ENCODE measurements at regions not wholly inside any gene's neighbourhood (a gene's known extent, or its start where the extent isn't known, plus 50 kb on each side); places are given as distances from the start of the nearest gene placed in this dataset.

DNA sequence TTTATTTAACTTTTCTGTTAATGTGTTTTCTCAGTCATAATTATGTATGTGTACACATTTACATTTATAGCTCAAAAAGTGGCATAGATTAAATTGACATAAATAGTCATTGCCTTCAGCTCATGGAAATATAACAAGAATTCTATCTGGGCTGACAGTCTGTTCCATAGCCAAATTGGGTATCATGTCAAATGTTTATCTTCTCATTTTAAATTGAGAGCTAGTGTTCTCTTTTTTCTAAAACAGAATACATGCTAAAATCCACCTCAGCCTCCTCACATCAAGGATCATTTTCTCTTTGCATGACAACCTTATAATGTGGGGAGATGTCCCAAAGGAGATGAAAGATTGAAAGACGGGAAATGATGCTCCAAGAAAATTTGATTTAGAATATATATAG is 144.1 kb upstream of the BCHE start:
- no peaks in the 10 kb centered on the region for H3K4me1 ChIP-seq (replicated peaks in 1 of 2; ENCODE audit: control insufficient read depth in 2 of 2, insufficient read depth in 2 of 2, low read length in 2 of 2)
- TF ChIP-seq SRF (CRISPR knock-in tag; IDR thresholded peaks at IDR 0.05) (no peak), ZNF644 (tag; IDR thresholded peaks at IDR 0.05; ENCODE audit: low read depth) (no peak), HNRNPL (IDR thresholded peaks at IDR 0.05; ENCODE audit: low read depth, low read length) (no peak), BMI1 (IDR thresholded peaks at IDR 0.05; ENCODE audit: low read length) (no peak)
- TF ChIP-seq, protein P1, sequence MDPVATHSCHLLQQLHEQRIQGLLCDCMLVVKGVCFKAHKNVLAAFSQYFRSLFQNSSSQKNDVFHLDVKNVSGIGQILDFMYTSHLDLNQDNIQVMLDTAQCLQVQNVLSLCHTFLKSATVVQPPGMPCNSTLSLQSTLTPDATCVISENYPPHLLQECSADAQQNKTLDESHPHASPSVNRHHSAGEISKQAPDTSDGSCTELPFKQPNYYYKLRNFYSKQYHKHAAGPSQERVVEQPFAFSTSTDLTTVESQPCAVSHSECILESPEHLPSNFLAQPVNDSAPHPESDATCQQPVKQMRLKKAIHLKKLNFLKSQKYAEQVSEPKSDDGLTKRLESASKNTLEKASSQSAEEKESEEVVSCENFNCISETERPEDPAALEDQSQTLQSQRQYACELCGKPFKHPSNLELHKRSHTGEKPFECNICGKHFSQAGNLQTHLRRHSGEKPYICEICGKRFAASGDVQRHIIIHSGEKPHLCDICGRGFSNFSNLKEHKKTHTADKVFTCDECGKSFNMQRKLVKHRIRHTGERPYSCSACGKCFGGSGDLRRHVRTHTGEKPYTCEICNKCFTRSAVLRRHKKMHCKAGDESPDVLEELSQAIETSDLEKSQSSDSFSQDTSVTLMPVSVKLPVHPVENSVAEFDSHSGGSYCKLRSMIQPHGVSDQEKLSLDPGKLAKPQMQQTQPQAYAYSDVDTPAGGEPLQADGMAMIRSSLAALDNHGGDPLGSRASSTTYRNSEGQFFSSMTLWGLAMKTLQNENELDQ (CRISPR knock-in tag; IDR thresholded peaks at IDR 0.05; ENCODE audit: borderline replicate concordance): no peak
- no peak overlapping the region for H3K9ac ChIP-seq (ENCODE audit: insufficient read depth in 1 of 2, low read depth in 2 of 2, low read length in 2 of 2)
- ChIA-PET POLR2A (no interaction called here), CTCF (ENCODE audit: low intra/inter-chr PET ratio) (no interaction called here)
- intact Hi-C loops (cut with micrococcal nuclease): no loop called here
- no peaks in the 10 kb centered on the region for H4K20me1 ChIP-seq (replicated peaks; ENCODE audit: control insufficient read depth, insufficient read depth, low read length)
- ATAC-seq (no peak), FAIRE-seq (no peak), DNase-seq (ENCODE audit: extremely low read depth in 1 of 4, low spot score in 3 of 4) (no peak)
- no peaks in the 10 kb centered on the region for H3K79me2 ChIP-seq (ENCODE audit: control insufficient read depth, insufficient read depth, low read length)
- H3K9me1 ChIP-seq (ENCODE audit: control insufficient read depth, insufficient read depth, low read length): no peaks in the 10 kb centered on the region
- no peak overlapping the region for H2AFZ ChIP-seq (ENCODE audit: low read depth, low read length)
- no peaks in the 10 kb centered on the region for H3K27me3 ChIP-seq (ENCODE audit: control insufficient read depth in 2 of 2, insufficient read depth in 2 of 2, low read length in 2 of 2)
- no peak overlapping the region for H3K4me2 ChIP-seq (ENCODE audit: insufficient read depth, low read length)
- H3K36me3 ChIP-seq (ENCODE audit: control insufficient read depth, insufficient read depth, low read length): no peaks in the 10 kb centered on the region
- H3K9me3 ChIP-seq (replicated peaks; ENCODE audit: control insufficient read depth, insufficient read depth, low read depth, low read length): no peaks in the 10 kb centered on the region
- H3K27ac ChIP-seq (ENCODE audit: extremely low read depth, low read depth, low read length): no peak overlapping the region
- in situ Hi-C loops (cut with MboI): no loop called here
- no TSS peak for BruUV-seq (replicated peaks)
- 69% methylated on average over 1 of the region's 1 CpG for WGBS (ENCODE audit: insufficient coverage, low coverage, missing lambda C conversion rate)
- H3K4me3 ChIP-seq: no peak overlapping the region

Data from K562 (cell line).